ENCODE measurements at regions not wholly inside any gene's neighbourhood (a gene's known extent, or its start where the extent isn't known, plus 50 kb on each side); places are given as distances from the start of the nearest gene placed in this dataset.

DNA sequence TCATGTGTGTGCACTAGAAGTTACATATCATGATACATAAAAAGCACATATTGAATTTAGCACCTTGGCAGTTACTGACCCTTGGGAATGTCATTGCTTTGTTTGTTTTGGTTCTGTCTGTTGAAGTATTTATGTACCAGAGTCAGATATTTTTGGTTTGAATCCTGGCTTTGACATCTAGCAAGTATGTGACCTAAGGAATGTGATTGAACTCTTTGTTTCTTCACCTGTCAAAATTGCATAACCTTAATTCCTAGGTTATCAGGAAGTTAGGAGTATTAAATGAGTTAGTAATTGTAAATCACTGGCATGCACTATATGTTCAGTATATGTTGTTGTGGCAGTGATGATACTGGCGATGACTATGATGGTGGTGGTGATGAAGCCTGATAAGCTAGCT is 1003.5 kb upstream of the NRXN1 start:
- TF ChIP-seq, protein P1, sequence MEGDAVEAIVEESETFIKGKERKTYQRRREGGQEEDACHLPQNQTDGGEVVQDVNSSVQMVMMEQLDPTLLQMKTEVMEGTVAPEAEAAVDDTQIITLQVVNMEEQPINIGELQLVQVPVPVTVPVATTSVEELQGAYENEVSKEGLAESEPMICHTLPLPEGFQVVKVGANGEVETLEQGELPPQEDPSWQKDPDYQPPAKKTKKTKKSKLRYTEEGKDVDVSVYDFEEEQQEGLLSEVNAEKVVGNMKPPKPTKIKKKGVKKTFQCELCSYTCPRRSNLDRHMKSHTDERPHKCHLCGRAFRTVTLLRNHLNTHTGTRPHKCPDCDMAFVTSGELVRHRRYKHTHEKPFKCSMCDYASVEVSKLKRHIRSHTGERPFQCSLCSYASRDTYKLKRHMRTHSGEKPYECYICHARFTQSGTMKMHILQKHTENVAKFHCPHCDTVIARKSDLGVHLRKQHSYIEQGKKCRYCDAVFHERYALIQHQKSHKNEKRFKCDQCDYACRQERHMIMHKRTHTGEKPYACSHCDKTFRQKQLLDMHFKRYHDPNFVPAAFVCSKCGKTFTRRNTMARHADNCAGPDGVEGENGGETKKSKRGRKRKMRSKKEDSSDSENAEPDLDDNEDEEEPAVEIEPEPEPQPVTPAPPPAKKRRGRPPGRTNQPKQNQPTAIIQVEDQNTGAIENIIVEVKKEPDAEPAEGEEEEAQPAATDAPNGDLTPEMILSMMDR (IDR thresholded peaks at IDR 0.05): no peak
- TF ChIP-seq POLR2A (IDR thresholded peaks at IDR 0.05): no peak

All from lower leg skin (tissue), 3 donors.